PC-9 (cell line): ENCODE measurements at regions not wholly inside any gene's neighbourhood (a gene's known extent, or its start where the extent isn't known, plus 50 kb on each side); places are given as distances from the start of the nearest gene placed in this dataset.

Experiments used
- BruUV-seq: library from RNA; stranded (reverse); fragments of 400-500 nt; replicated peaks from 2 replicates; lab custom pipeline; 2021; lab: Mats Ljungman, UMichigan
- CTCF ChIA-PET: fragments of 300-600 bp; sonication (Branson Sonifier 250); formaldehyde crosslinking; loops from one replicate; lab custom pipeline; 2022; ENCODE audit warnings: antibody characterized with exemption; lab: Charles Lee
- POLR2A ChIA-PET: fragments of 300-600 bp; sonication (Branson Sonifier 250); formaldehyde crosslinking; loops from one replicate; lab custom pipeline; 2022; ENCODE audit warnings: antibody characterized with exemption; ENCODE audit not compliant: unreplicated experiment; lab: Charles Lee
- DNase-seq, 2 experiments: peaks; one replicate each; pipeline versions ENCODE4 v3.0.0 to v3.0.0-alpha.2; 2015 to 2022; ENCODE audit warnings: mixed read lengths in 1 of 2
- H2AFZ ChIP-seq: fragments of 200-600 bp; sonication (generic); 2 replicates; pipeline ENCODE4 v1.8.1; 2017; ENCODE audit warnings: antibody characterized with exemption
- H3F3A ChIP-seq: fragments of 200-600 bp; sonication (generic); 2 replicates; pipeline ENCODE4 v1.8.1; 2017; ENCODE audit warnings: antibody characterized with exemption, mild to moderate bottlenecking, low read depth; ENCODE audit not compliant: insufficient read depth
- H3K27ac ChIP-seq: fragments of 200-600 bp; sonication (generic); 2 replicates; pipeline ENCODE4 v1.6.1; 2016; ENCODE audit warnings: mixed run types
- H3K27me3 ChIP-seq: fragments of 200-600 bp; sonication (generic); 2 replicates; pipeline ENCODE4 v1.6.1; 2016; ENCODE audit warnings: low read depth, mixed run types; ENCODE audit not compliant: insufficient read depth
- H3K36me3 ChIP-seq: fragments of 200-600 bp; sonication (generic); 2 replicates; pipeline ENCODE4 v1.6.1; 2016; ENCODE audit warnings: low read depth, mixed run types
- H3K4me1 ChIP-seq: fragments of 200-600 bp; sonication (generic); replicated peaks from 2 replicates; pipeline ENCODE4 v1.6.1; 2016; ENCODE audit warnings: mixed run types; ENCODE audit not compliant: insufficient read depth
- H3K4me2 ChIP-seq: fragments of 200-600 bp; sonication (generic); 2 replicates; pipeline ENCODE4 v1.6.1; 2017; ENCODE audit warnings: mixed run types
- H3K4me3 ChIP-seq: fragments of 200-600 bp; sonication (generic); 2 replicates; pipeline ENCODE4 v1.6.1; 2016; ENCODE audit warnings: mixed run types
- H3K79me2 ChIP-seq: fragments of 200-600 bp; sonication (generic); 2 replicates; pipeline ENCODE4 v1.6.1; 2017; ENCODE audit warnings: low read depth, mixed run types
- H3K9me2 ChIP-seq: fragments of 200-600 bp; sonication (generic); 2 replicates; pipeline ENCODE4 v1.8.1; 2017; ENCODE audit warnings: mild to moderate bottlenecking; ENCODE audit not compliant: insufficient read depth
- H3K9me3 ChIP-seq: fragments of 200-600 bp; sonication (generic); 2 replicates; pipeline ENCODE4 v1.8.1; 2016; ENCODE audit warnings: low read depth; ENCODE audit not compliant: insufficient read depth
- H4K20me1 ChIP-seq: fragments of 200-600 bp; sonication (generic); 2 replicates; pipeline ENCODE4 v1.8.1; 2017; ENCODE audit not compliant: insufficient read depth
- CTCF ChIP-seq: fragments of 200-600 bp; sonication (generic); conservative IDR thresholded peaks from 2 replicates; pipeline ENCODE4 v1.6.1; 2017; ENCODE audit warnings: mixed run types, antibody characterized with exemption, mild to moderate bottlenecking, moderate library complexity
- EZH2 ChIP-seq: fragments of 200-600 bp; sonication (generic); IDR thresholded peaks from 2 replicates; pipeline ENCODE4 v1.8.0; 2017; ENCODE audit warnings: antibody characterized with exemption, low read depth
- intact Hi-C: fragments of 100-400 bp; cut with micrococcal nuclease; formaldehyde crosslinking; loops from one replicate; pipeline ENCODE4 v1.10.0; 2022; ENCODE audit not compliant: unreplicated experiment

- H3K27me3 ChIP-seq: no peaks in the 10 kb centered on the region
- H3F3A ChIP-seq: no peaks in the 10 kb centered on the region
- H3K36me3 ChIP-seq: no peaks in the 10 kb centered on the region
- H2AFZ ChIP-seq: no peak overlapping the region
- no peaks in the 10 kb centered on the region for H3K9me3 ChIP-seq
- DNase-seq: no peak
- TF ChIP-seq CTCF (no peak), EZH2 (no peak)
- intact Hi-C loops: no loop called here
- no TSS peak for BruUV-seq
- no peak overlapping the region for H3K27ac ChIP-seq
- H3K4me1 ChIP-seq: no peaks in the 10 kb centered on the region
- CTCF ChIA-PET: no interaction called here
- no peaks in the 10 kb centered on the region for H3K9me2 ChIP-seq
- no peak overlapping the region for H3K4me3 ChIP-seq
- no peak overlapping the region for H3K4me2 ChIP-seq
- no peaks in the 10 kb centered on the region for H4K20me1 ChIP-seq
- POLR2A ChIA-PET: no interaction called here
- H3K79me2 ChIP-seq: no peaks in the 10 kb centered on the region
Measured at GRCh38 chr10:6713716-6714115, 133.6 kb upstream of the PRKCQ start.

GRCh38 chr10:6713120-6713519, 133.0 kb upstream of the PRKCQ start:
- no peak overlapping the region for H3K27ac ChIP-seq
- POLR2A ChIA-PET: no interaction called here
- DNase-seq: no peak
- CTCF ChIA-PET: no interaction called here
- BruUV-seq: no TSS peak
- intact Hi-C loops: no loop called here
- H2AFZ ChIP-seq: no peak overlapping the region
- no peaks in the 10 kb centered on the region for H3K27me3 ChIP-seq
- H3K4me1 ChIP-seq: no peaks in the 10 kb centered on the region
- no peak for TF ChIP-seq EZH2
- TF ChIP-seq CTCF: no peak
- H3K4me3 ChIP-seq: no peak overlapping the region
- no peak overlapping the region for H3K4me2 ChIP-seq
- H3K9me3 ChIP-seq: no peaks in the 10 kb centered on the region
- H4K20me1 ChIP-seq: no peaks in the 10 kb centered on the region
- no peaks in the 10 kb centered on the region for H3K9me2 ChIP-seq
- H3F3A ChIP-seq: no peaks in the 10 kb centered on the region
- no peaks in the 10 kb centered on the region for H3K79me2 ChIP-seq
- H3K36me3 ChIP-seq: no peaks in the 10 kb centered on the region

GRCh38 chr10:6711881-6712280, 131.8 kb upstream of the PRKCQ start:
- Histone ChIP-seq H3K4me3 (no peak overlapping the region), H2AFZ (no peak overlapping the region), H3K27ac (no peak overlapping the region), H4K20me1 (no peaks in the 10 kb centered on the region), H3F3A (no peaks in the 10 kb centered on the region), H3K27me3 (no peaks in the 10 kb centered on the region), H3K79me2 (no peaks in the 10 kb centered on the region), H3K4me2 (no peak overlapping the region), H3K4me1 (no peaks in the 10 kb centered on the region), H3K36me3 (no peaks in the 10 kb centered on the region), H3K9me3 (no peaks in the 10 kb centered on the region), H3K9me2 (no peaks in the 10 kb centered on the region)
- intact Hi-C loops: no loop called here
- ChIA-PET CTCF (no interaction called here), POLR2A (no interaction called here)
- BruUV-seq: no TSS peak
- no peak for DNase-seq
- no peak for TF ChIP-seq CTCF
- no peak for TF ChIP-seq EZH2
